ENCODE measurements at regions not wholly inside any gene's neighbourhood (a gene's known extent, or its start where the extent isn't known, plus 50 kb on each side); places are given as distances from the start of the nearest gene placed in this dataset.
"Not testable (repeated sequence)": the region's sequence is repeated elsewhere in the genome, so short reads cannot be mapped to it uniquely, and the experiment has no call there.

- no peak for DNase-seq (ENCODE audit: low spot score)
- Histone ChIP-seq H3K4me3 (no peak overlapping the region), H3K27ac (no peak overlapping the region)
- no peak for TF ChIP-seq CTCF (IDR thresholded peaks at IDR 0.05)
These were observed 399.3 kb downstream of the PPP1R3A start for GRCh38 chr7:113519472-113519871.

GRCh38 chr7:113504691-113505090 is 386.3 kb upstream of the SMIM30 start:
- no peak overlapping the region for H3K4me3 ChIP-seq
- no peak for TF ChIP-seq CTCF (IDR thresholded peaks at IDR 0.05)
- DNase-seq (ENCODE audit: low spot score): no peak
- no peak overlapping the region for H3K27ac ChIP-seq

- no peak overlapping the region for H3K4me3 ChIP-seq
- no peak for TF ChIP-seq CTCF (IDR thresholded peaks at IDR 0.05)
- no peak overlapping the region for H3K27ac ChIP-seq
- DNase-seq (ENCODE audit: low spot score): no peak
These were observed 385.8 kb upstream of the SMIM30 start for GRCh38 chr7:113504142-113504541.

DNA sequence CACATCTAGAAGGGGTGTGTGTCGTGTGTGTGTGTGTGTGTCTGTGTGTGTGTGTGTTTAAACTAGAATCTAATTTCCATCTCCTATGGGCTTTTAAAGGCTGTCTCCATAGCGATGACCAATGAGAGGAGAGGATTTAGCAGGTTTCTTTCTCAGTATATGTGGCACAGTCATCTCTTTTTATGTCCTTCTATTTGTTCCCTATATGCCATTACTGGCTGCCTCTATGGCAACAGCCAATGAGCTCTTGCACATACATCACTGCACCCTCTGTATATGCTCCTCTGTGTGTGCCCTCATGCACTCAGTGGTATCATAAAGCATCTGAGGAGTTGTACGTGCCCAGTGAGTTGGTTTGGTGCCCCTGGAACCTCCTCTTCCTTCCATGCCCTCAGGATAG is 378.2 kb upstream of the SMIM30 start:
- DNase-seq (ENCODE audit: low spot score); H3K4me3 ChIP-seq; H3K27ac ChIP-seq: not testable (repeated sequence)

GRCh38 chr7:113494797-113495566 is 376.6 kb upstream of the SMIM30 start:
- DNase-seq (ENCODE audit: low spot score); H3K4me3 ChIP-seq; H3K27ac ChIP-seq: not testable (repeated sequence)

DNA sequence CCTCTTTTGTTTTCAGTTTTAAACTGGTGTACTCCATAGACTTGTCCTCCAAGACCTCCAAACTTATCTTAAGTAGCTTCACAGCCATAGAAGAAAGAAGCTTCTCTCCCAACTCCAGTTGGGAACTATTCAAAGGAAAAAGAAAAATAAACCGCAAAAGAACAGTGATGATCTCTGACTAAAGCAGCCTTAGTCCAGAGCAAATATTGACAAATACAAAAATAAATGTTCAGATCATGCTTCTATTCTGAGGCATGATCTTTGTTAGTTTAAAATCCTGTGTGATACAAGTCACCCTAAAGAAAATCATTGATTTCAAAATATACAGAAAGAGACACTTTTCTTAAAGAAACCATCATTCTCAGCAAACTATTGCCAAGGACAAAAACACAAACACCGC is 373.0 kb upstream of the SMIM30 start:
- no peak for DNase-seq (ENCODE audit: low spot score)
- no peak for TF ChIP-seq CTCF (IDR thresholded peaks at IDR 0.05)
- no peak overlapping the region for H3K27ac ChIP-seq
- H3K4me3 ChIP-seq: no peak overlapping the region

GRCh38 chr7:113487925-113488731 is 369.8 kb upstream of the SMIM30 start:
- no peak overlapping the region for H3K27ac ChIP-seq
- DNase-seq (ENCODE audit: low spot score): no peak
- no peak for TF ChIP-seq CTCF (IDR thresholded peaks at IDR 0.05)
- no peak overlapping the region for H3K4me3 ChIP-seq

DNA sequence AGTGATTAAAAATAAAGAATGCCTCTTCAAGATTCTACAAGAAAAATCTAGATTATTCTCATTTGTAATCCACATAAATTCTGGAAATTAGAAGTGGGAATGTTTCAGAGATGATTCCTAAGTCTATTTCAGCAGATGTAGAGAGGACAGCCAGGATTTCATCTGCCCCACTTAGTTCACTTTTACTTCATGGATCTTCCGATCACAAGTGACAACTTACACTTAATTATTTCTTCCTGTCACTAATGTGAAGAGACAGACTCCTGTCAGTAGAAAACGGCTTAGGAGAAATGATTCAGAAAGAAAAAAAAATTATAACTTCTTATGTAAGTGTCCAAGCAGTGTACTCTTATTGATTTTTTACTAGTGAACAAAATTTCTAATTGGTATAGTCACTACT is 368.2 kb upstream of the SMIM30 start:
- no peak overlapping the region for H3K27ac ChIP-seq
- TF ChIP-seq CTCF (IDR thresholded peaks at IDR 0.05): no peak
- no peak overlapping the region for H3K4me3 ChIP-seq
- no peak for DNase-seq (ENCODE audit: low spot score)
